GM12878 (cell line): ENCODE measurements at regions not wholly inside any gene's neighbourhood (a gene's known extent, or its start where the extent isn't known, plus 50 kb on each side); places are given as distances from the start of the nearest gene placed in this dataset.

Source experiments
- BHLHE40 ChIP-seq, 2 experiments: fragments of 450-650 bp in 1 of 2; IDR thresholded peaks; 2 replicates each; pipeline ENCODE4 v1.6.1; 2011 to 2017; ENCODE audit warnings: low read depth in 2 of 2, borderline replicate concordance in 1 of 2, improper control_type of control experiment in 1 of 2, low read length in 1 of 2, mild to moderate bottlenecking in 1 of 2
- HCFC1 ChIP-seq: fragments of 150-350 bp; IDR thresholded peaks from 2 replicates; pipeline ENCODE4 v1.6.1; 2014; ENCODE audit warnings: low read length
- MYB ChIP-seq: fragments of 150-350 bp; IDR thresholded peaks from 2 replicates; pipeline ENCODE4 v1.6.1; 2014; ENCODE audit warnings: mild to moderate bottlenecking, low read depth, low read length, borderline replicate concordance
- PAX8 ChIP-seq: fragments of 450-650 bp; IDR thresholded peaks from 2 replicates; pipeline ENCODE4 v1.6.1; 2017; ENCODE audit warnings: mild to moderate bottlenecking, moderate library complexity
- POLR2AphosphoS2 ChIP-seq: IDR thresholded peaks from 2 replicates; pipeline ENCODE4 v1.6.1; 2011; ENCODE audit warnings: low read depth, mild to moderate bottlenecking, low read length, improper control_type of control experiment, moderate library complexity
- SMAD1 ChIP-seq: fragments of 450-650 bp; IDR thresholded peaks from 2 replicates; pipeline ENCODE4 v1.6.1; 2018; ENCODE audit warnings: mild to moderate bottlenecking, low read depth; ENCODE audit not compliant: partially characterized antibody
- SUPT20H ChIP-seq: IDR thresholded peaks from 2 replicates; pipeline ENCODE4 v1.6.1; 2011; ENCODE audit warnings: low read depth, mild to moderate bottlenecking, low read length, moderate library complexity, borderline replicate concordance; ENCODE audit not compliant: control insufficient read depth
- ZNF24 ChIP-seq: fragments of 450-650 bp; IDR thresholded peaks from 2 replicates; pipeline ENCODE4 v1.6.1; 2017; ENCODE audit warnings: antibody characterized with exemption, mild to moderate bottlenecking
- ZZZ3 ChIP-seq: IDR thresholded peaks from 2 replicates; pipeline ENCODE4 v1.6.1; 2011; ENCODE audit warnings: low read depth; ENCODE audit not compliant: control insufficient read depth, insufficient read length
- TF ChIP-seq, protein P1 (sequence below): fragments of 150-350 bp; IDR thresholded peaks from 2 replicates; pipeline ENCODE4 v1.6.1; 2014; ENCODE audit warnings: mild to moderate bottlenecking, low read depth, low read length
- TF ChIP-seq, protein P2 (sequence below): IDR thresholded peaks from 2 replicates; pipeline ENCODE4 v1.6.1; 2012; ENCODE audit warnings: low read depth, low read length, improper control_type of control experiment
- TF ChIP-seq, protein P3 (sequence below): fragments of 450-650 bp; IDR thresholded peaks from 2 replicates; pipeline ENCODE4 v1.6.1; 2017; ENCODE audit warnings: mild to moderate bottlenecking, low read depth, inconsistent platforms; ENCODE audit not compliant: poor library complexity, severe bottlenecking

DNA sequence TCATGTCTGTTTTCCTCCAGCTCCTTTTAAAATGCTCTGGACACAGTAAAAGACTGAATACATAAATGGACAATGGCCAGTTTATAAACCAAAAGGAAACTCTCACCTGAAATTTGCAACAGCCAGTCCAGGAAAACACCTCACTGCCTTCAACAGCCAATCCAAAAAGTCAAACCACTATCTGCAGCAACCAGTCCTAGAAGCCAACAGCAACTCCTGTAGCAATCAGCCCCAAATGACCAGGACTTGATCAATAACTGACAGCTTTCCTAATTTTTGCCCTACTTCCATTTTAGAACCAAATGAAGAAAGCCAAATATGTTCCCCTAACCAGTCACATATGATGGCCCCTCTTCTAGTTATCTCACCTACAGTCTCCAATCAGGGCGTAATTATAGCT lies 309.5 kb upstream of the CPXCR1 start (continued):
- TF ChIP-seq, protein P1, sequence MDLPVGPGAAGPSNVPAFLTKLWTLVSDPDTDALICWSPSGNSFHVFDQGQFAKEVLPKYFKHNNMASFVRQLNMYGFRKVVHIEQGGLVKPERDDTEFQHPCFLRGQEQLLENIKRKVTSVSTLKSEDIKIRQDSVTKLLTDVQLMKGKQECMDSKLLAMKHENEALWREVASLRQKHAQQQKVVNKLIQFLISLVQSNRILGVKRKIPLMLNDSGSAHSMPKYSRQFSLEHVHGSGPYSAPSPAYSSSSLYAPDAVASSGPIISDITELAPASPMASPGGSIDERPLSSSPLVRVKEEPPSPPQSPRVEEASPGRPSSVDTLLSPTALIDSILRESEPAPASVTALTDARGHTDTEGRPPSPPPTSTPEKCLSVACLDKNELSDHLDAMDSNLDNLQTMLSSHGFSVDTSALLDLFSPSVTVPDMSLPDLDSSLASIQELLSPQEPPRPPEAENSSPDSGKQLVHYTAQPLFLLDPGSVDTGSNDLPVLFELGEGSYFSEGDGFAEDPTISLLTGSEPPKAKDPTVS = no peak
- TF ChIP-seq HCFC1 (no peak), MYB (no peak), SUPT20H (no peak), ZZZ3 (no peak), POLR2AphosphoS2 (no peak), PAX8 (no peak), SMAD1 (no peak), BHLHE40 (IDR thresholded peaks at IDR 0.05; ENCODE audit: borderline replicate concordance in 1 of 2, low read depth in 2 of 2, low read length in 1 of 2) (no peak), ZNF24 (no peak)
- TF ChIP-seq, protein P2, sequence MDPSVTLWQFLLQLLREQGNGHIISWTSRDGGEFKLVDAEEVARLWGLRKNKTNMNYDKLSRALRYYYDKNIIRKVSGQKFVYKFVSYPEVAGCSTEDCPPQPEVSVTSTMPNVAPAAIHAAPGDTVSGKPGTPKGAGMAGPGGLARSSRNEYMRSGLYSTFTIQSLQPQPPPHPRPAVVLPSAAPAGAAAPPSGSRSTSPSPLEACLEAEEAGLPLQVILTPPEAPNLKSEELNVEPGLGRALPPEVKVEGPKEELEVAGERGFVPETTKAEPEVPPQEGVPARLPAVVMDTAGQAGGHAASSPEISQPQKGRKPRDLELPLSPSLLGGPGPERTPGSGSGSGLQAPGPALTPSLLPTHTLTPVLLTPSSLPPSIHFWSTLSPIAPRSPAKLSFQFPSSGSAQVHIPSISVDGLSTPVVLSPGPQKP = no peak
- TF ChIP-seq, protein P3, sequence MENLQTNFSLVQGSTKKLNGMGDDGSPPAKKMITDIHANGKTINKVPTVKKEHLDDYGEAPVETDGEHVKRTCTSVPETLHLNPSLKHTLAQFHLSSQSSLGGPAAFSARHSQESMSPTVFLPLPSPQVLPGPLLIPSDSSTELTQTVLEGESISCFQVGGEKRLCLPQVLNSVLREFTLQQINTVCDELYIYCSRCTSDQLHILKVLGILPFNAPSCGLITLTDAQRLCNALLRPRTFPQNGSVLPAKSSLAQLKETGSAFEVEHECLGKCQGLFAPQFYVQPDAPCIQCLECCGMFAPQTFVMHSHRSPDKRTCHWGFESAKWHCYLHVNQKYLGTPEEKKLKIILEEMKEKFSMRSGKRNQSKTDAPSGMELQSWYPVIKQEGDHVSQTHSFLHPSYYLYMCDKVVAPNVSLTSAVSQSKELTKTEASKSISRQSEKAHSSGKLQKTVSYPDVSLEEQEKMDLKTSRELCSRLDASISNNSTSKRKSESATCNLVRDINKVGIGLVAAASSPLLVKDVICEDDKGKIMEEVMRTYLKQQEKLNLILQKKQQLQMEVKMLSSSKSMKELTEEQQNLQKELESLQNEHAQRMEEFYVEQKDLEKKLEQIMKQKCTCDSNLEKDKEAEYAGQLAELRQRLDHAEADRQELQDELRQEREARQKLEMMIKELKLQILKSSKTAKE = no peak
